H1 (cell line): ENCODE measurements at regions not wholly inside any gene's neighbourhood (a gene's known extent, or its start where the extent isn't known, plus 50 kb on each side); places are given as distances from the start of the nearest gene placed in this dataset.

Experiments
- CBX8 ChIP-seq: fragments of 300-800, 300-1000 bp; sonication (generic); IDR thresholded peaks from 2 replicates; pipeline ENCODE4 v1.7.1; 2016; ENCODE audit warnings: low read depth, low read length, borderline replicate concordance
- CREB1 ChIP-seq: IDR thresholded peaks from 2 replicates; pipeline ENCODE4 v1.6.1; 2012; ENCODE audit warnings: inconsistent platforms
- KDM1A ChIP-seq: fragments of 200-600, 300-600 bp; sonication (generic); IDR thresholded peaks from 2 replicates; pipeline ENCODE4 v1.7.1; 2016; ENCODE audit warnings: mild to moderate bottlenecking, low read length, borderline replicate concordance
- KDM5A ChIP-seq: fragments of 200-600 bp; IDR thresholded peaks from 2 replicates; pipeline ENCODE4 v1.7.1; 2012; ENCODE audit warnings: mild to moderate bottlenecking, low read length, inconsistent platforms, mixed read lengths
- NRF1 ChIP-seq: IDR thresholded peaks from 2 replicates; pipeline ENCODE4 v1.6.1; 2011; ENCODE audit warnings: mild to moderate bottlenecking, low read depth, low read length, improper control_type of control experiment
- SIN3A ChIP-seq, 2 experiments: IDR thresholded peaks in 1 of 2; conservative IDR thresholded peaks in 1 of 2; 2 replicates each; pipeline ENCODE4 v1.6.1; 2011 to 2012; ENCODE audit warnings: low read length in 2 of 2, improper control_type of control experiment in 1 of 2, low read depth in 1 of 2, mild to moderate bottlenecking in 1 of 2

GRCh38 chr18:22254088-22254487 lies 84.7 kb downstream of the GATA6 start (continued):
- TF ChIP-seq KDM1A (no peak), SIN3A (conservative IDR thresholded peaks at IDR 0.05 in 1 of 2, IDR thresholded peaks at IDR 0.05 in 1 of 2; ENCODE audit: low read depth in 1 of 2, low read length in 2 of 2) (no peak), CREB1 (no peak), NRF1 (no peak), KDM5A (no peak), CBX8 (no peak)
